GM23338 (cell line): ENCODE measurements at regions not wholly inside any gene's neighbourhood (a gene's known extent, or its start where the extent isn't known, plus 50 kb on each side); places are given as distances from the start of the nearest gene placed in this dataset.
"Not testable (repeated sequence)": the region's sequence is repeated elsewhere in the genome, so short reads cannot be mapped to it uniquely, and the experiment has no call there.

Experiments used
- CREB1 ChIP-seq: fragments of 250-450 bp; sonication (Bioruptor Pico); IDR thresholded peaks from 2 replicates; pipeline ENCODE4 v1.5.0; 2020; ENCODE audit warnings: low read depth, mild to moderate bottlenecking, moderate library complexity
- CTCF ChIP-seq, 2 experiments: fragments of 200-600 bp in 1 of 2; sonication (generic) in 1 of 2; conservative IDR thresholded peaks; 2 replicates each; pipeline versions ENCODE4 v1.5.1 to v1.6.1; 2016 to 2017; ENCODE audit warnings: antibody characterized with exemption in 2 of 2, low read depth in 2 of 2, mild to moderate bottlenecking in 2 of 2, moderate library complexity in 1 of 2
- EZH2 ChIP-seq: fragments of 200-600 bp; sonication (generic); IDR thresholded peaks from one replicate; pipeline ENCODE4 v1.8.0; 2017; ENCODE audit warnings: antibody characterized with exemption, mild to moderate bottlenecking, low read depth; ENCODE audit not compliant: unreplicated experiment
- EZH2phosphoT487 ChIP-seq: fragments of 200-600 bp; sonication (generic); IDR thresholded peaks from one replicate; pipeline ENCODE4 v1.8.1; 2018; ENCODE audit warnings: antibody characterized with exemption; ENCODE audit not compliant: unreplicated experiment
- POLR2AphosphoS5 ChIP-seq: IDR thresholded peaks from 2 replicates; pipeline ENCODE4 v1.6.1; 2016; ENCODE audit warnings: antibody characterized with exemption, low read depth
- REST ChIP-seq: IDR thresholded peaks from one replicate; pipeline ENCODE4 v1.6.1; 2018; ENCODE audit warnings: antibody characterized with exemption; ENCODE audit not compliant: unreplicated experiment
- ZNF331 ChIP-seq: fragments of 250-450 bp; sonication (Bioruptor Pico); IDR thresholded peaks from 2 replicates; pipeline ENCODE4 v1.5.0; 2020; ENCODE audit warnings: low read depth, mild to moderate bottlenecking, moderate library complexity
- TF ChIP-seq, protein P1 (sequence below): fragments of 250-450 bp; sonication (Bioruptor Pico); IDR thresholded peaks from 2 replicates; pipeline ENCODE4 v1.5.0; 2020; ENCODE audit warnings: mild to moderate bottlenecking, moderate library complexity
- TF ChIP-seq, protein P2 (sequence below): IDR thresholded peaks from 2 replicates; pipeline ENCODE4 v1.6.1; 2016; ENCODE audit warnings: antibody characterized with exemption

DNA sequence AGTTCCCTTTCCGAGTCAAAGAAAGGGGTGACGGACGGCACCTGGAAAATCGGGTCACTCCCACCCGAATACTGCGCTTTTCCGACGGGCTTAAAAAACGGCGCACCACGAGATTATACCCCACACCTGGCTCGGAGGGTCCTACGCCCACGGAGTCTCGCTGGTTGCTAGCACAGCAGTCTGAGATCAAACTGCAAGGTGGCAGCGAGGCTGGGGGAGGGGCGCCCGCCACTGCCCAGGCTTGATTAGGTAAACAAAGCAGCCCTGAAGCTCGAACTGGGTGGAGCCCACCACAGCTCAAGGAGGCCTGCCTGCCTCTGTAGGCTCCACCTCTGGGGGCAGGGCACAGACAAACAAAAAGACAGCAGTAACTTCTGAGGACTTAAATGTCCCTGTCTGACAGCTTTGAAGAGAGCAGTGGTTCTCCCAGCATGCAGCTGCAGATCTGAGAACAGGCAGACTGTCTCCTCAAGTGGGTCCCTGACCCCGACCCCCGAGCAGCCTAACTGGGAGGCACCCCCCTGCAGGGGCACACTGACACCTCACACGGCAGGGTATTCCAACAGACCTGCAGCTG lies 117.5 kb upstream of the BCL6 start:
- not testable (repeated sequence) for TF ChIP-seq CTCF (conservative IDR thresholded peaks at IDR 0.05; ENCODE audit: low read depth in 2 of 2); ZNF331 (CRISPR knock-in tag); CREB1; EZH2; EZH2phosphoT487; POLR2AphosphoS5; REST
- TF ChIP-seq, protein P1, sequence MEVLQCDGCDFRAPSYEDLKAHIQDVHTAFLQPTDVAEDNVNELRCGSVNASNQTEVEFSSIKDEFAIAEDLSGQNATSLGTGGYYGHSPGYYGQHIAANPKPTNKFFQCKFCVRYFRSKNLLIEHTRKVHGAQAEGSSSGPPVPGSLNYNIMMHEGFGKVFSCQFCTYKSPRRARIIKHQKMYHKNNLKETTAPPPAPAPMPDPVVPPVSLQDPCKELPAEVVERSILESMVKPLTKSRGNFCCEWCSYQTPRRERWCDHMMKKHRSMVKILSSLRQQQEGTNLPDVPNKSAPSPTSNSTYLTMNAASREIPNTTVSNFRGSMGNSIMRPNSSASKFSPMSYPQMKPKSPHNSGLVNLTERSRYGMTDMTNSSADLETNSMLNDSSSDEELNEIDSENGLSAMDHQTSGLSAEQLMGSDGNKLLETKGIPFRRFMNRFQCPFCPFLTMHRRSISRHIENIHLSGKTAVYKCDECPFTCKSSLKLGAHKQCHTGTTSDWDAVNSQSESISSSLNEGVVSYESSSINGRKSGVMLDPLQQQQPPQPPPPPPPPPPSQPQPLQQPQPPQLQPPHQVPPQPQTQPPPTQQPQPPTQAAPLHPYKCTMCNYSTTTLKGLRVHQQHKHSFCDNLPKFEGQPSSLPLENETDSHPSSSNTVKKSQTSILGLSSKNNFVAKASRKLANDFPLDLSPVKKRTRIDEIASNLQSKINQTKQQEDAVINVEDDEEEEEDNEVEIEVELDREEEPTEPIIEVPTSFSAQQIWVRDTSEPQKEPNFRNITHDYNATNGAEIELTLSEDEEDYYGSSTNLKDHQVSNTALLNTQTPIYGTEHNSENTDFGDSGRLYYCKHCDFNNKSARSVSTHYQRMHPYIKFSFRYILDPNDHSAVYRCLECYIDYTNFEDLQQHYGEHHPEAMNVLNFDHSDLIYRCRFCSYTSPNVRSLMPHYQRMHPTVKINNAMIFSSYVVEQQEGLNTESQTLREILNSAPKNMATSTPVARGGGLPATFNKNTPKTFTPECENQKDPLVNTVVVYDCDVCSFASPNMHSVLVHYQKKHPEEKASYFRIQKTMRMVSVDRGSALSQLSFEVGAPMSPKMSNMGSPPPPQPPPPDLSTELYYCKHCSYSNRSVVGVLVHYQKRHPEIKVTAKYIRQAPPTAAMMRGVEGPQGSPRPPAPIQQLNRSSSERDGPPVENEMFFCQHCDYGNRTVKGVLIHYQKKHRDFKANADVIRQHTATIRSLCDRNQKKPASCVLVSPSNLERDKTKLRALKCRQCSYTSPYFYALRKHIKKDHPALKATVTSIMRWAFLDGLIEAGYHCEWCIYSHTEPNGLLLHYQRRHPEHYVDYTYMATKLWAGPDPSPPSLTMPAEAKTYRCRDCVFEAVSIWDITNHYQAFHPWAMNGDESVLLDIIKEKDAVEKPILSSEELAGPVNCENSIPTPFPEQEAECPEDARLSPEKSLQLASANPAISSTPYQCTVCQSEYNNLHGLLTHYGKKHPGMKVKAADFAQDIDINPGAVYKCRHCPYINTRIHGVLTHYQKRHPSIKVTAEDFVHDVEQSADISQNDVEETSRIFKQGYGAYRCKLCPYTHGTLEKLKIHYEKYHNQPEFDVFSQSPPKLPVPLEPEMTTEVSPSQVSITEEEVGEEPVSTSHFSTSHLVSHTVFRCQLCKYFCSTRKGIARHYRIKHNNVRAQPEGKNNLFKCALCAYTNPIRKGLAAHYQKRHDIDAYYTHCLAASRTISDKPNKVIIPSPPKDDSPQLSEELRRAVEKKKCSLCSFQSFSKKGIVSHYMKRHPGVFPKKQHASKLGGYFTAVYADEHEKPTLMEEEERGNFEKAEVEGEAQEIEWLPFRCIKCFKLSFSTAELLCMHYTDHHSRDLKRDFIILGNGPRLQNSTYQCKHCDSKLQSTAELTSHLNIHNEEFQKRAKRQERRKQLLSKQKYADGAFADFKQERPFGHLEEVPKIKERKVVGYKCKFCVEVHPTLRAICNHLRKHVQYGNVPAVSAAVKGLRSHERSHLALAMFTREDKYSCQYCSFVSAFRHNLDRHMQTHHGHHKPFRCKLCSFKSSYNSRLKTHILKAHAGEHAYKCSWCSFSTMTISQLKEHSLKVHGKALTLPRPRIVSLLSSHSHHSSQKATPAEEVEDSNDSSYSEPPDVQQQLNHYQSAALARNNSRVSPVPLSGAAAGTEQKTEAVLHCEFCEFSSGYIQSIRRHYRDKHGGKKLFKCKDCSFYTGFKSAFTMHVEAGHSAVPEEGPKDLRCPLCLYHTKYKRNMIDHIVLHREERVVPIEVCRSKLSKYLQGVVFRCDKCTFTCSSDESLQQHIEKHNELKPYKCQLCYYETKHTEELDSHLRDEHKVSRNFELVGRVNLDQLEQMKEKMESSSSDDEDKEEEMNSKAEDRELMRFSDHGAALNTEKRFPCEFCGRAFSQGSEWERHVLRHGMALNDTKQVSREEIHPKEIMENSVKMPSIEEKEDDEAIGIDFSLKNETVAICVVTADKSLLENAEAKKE (CRISPR knock-in tag): not testable (repeated sequence)
- TF ChIP-seq, protein P2, sequence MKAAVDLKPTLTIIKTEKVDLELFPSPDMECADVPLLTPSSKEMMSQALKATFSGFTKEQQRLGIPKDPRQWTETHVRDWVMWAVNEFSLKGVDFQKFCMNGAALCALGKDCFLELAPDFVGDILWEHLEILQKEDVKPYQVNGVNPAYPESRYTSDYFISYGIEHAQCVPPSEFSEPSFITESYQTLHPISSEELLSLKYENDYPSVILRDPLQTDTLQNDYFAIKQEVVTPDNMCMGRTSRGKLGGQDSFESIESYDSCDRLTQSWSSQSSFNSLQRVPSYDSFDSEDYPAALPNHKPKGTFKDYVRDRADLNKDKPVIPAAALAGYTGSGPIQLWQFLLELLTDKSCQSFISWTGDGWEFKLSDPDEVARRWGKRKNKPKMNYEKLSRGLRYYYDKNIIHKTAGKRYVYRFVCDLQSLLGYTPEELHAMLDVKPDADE: not testable (repeated sequence)
